Kidney (tissue), 13 donors: ENCODE measurements at regions not wholly inside any gene's neighbourhood (a gene's known extent, or its start where the extent isn't known, plus 50 kb on each side); places are given as distances from the start of the nearest gene placed in this dataset.

ENCODE experiments used
- DNase-seq, 5 donors: peaks; one replicate each; pipeline ENCODE4 v3.0.0-alpha.2; 2013 to 2020
- FAIRE-seq: peaks from 2 replicates; lab custom pipeline; 2012; peaks lifted over from hg19 to GRCh38; lab: Jason Lieb, UNC
- H3K27ac ChIP-seq, 2 donors: one replicate each; pipeline ENCODE4 v1.7.0; 2013; ENCODE audit warnings: low read depth in 2 of 2, low read length in 2 of 2, inconsistent platforms in 1 of 2
- H3K27me3 ChIP-seq: one replicate; pipeline ENCODE4 v1.7.1; 2013; ENCODE audit warnings: low read length, inconsistent platforms; ENCODE audit not compliant: control insufficient read depth, insufficient read depth
- H3K36me3 ChIP-seq, 3 donors: one replicate each; pipeline versions ENCODE4 v1.7.0 to v1.7.1; 2013; ENCODE audit warnings: low read length in 3 of 3, control low read depth in 1 of 3, inconsistent platforms in 1 of 3; ENCODE audit not compliant: insufficient read depth in 3 of 3, control insufficient read depth in 2 of 3
- H3K4me1 ChIP-seq, 3 donors: one replicate each; pipeline versions ENCODE4 v1.7.0 to v1.7.1; 2013; ENCODE audit warnings: low read length in 3 of 3, inconsistent platforms in 1 of 3, low read depth in 1 of 3; ENCODE audit not compliant: control insufficient read depth in 2 of 3, insufficient read depth in 2 of 3
- H3K4me3 ChIP-seq, 3 donors: one replicate each; pipeline versions ENCODE4 v1.7.0 to v1.8.1; 2013; ENCODE audit warnings: low read length in 3 of 3, control low read depth in 1 of 3, inconsistent platforms in 1 of 3
- H3K9ac ChIP-seq, 3 donors: one replicate each; pipeline versions ENCODE4 v1.7.0 to v1.7.1; 2013; ENCODE audit warnings: low read length in 3 of 3, control low read depth in 1 of 3, inconsistent platforms in 1 of 3
- H3K9me3 ChIP-seq, 3 donors: one replicate each; pipeline versions ENCODE4 v1.7.0 to v1.7.1; 2013; ENCODE audit warnings: low read length in 3 of 3, control low read depth in 1 of 3, inconsistent platforms in 1 of 3; ENCODE audit not compliant: control insufficient read depth in 2 of 3, insufficient read depth in 1 of 3
- intact Hi-C: fragments of 100-400 bp; cut with DNase I; formaldehyde crosslinking; loops from one replicate; pipeline ENCODE4 v1.11.1; 2022
- TF ChIP-seq, protein P1 (sequence below): IDR thresholded peaks from 3 replicates; pipeline ENCODE4 v1.5.1; 2012; ENCODE audit warnings: mild to moderate bottlenecking, moderate library complexity, borderline replicate concordance; ENCODE audit not compliant: insufficient read depth; ENCODE audit errors: extremely low read depth
- donor health status: control.
- donor health status: control.
- donor health status: control.
- donor health status: control.
- donor health status: control.
- donor health status: DM: yes; HTN: yes; CAD: no.
- donor health status: Normal renal cell carcinoma (clear cell type).

DNA sequence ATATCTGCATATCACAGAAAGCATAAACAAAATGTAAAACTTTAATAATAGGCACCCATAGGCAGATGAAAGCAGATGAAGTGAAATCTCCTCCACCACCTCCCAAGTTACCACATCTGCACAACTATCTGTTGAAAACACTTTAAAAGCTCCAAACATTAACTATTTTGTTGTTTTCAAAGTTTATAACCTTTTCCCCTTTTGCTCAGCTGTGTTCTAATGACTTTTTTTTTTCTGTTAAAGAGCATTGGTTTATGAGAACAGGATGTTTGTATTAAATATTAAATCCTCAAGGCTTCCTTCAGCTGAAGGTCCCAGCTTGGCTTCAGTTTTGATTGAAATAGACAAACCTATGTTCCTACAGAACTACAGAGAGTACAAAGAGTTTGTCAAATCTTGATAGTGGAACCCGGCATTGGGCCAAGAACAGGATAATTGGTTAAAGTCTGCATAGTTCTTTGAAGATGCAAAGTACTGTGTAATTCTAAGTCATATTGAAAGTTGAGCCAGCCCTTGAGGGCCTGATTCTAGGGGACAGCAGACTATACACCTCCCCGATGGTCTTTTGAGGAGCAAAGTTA is 255.1 kb upstream of the JAG1 start:
- Histone ChIP-seq H3K4me3 (no peak overlapping the region), H3K27me3 (no peaks in the 10 kb centered on the region), H3K9me3 (no peaks in the 10 kb centered on the region), H3K36me3 (no peaks in the 10 kb centered on the region), H3K27ac (no peak overlapping the region), H3K4me1 (peaks cover 0 to 3% (median 0%) of the 10 kb centered on the region in 3 donors), H3K9ac (no peak overlapping the region)
- DNase-seq: peak in 1 of 5 donors; percentile 10
- TF ChIP-seq, protein P1, sequence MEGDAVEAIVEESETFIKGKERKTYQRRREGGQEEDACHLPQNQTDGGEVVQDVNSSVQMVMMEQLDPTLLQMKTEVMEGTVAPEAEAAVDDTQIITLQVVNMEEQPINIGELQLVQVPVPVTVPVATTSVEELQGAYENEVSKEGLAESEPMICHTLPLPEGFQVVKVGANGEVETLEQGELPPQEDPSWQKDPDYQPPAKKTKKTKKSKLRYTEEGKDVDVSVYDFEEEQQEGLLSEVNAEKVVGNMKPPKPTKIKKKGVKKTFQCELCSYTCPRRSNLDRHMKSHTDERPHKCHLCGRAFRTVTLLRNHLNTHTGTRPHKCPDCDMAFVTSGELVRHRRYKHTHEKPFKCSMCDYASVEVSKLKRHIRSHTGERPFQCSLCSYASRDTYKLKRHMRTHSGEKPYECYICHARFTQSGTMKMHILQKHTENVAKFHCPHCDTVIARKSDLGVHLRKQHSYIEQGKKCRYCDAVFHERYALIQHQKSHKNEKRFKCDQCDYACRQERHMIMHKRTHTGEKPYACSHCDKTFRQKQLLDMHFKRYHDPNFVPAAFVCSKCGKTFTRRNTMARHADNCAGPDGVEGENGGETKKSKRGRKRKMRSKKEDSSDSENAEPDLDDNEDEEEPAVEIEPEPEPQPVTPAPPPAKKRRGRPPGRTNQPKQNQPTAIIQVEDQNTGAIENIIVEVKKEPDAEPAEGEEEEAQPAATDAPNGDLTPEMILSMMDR: no peak
- FAIRE-seq: no peak
- intact Hi-C loops: no loop called here

GRCh38 chr20:10935658-10936402 is 262.0 kb upstream of the JAG1 start:
- TF ChIP-seq, protein P1: no peak
- FAIRE-seq (no peak), DNase-seq (no peak)
- Histone ChIP-seq H3K4me1 (no peaks in the 10 kb centered on the region), H3K4me3 (no peak overlapping the region), H3K9ac (no peak overlapping the region), H3K36me3 (no peaks in the 10 kb centered on the region), H3K27me3 (no peaks in the 10 kb centered on the region), H3K9me3 (no peaks in the 10 kb centered on the region), H3K27ac (no peak overlapping the region)
- intact Hi-C loops: no loop called here

- Histone ChIP-seq H3K27me3 (no peaks in the 10 kb centered on the region), H3K4me3 (no peak overlapping the region), H3K36me3 (no peaks in the 10 kb centered on the region), H3K4me1 (no peaks in the 10 kb centered on the region), H3K9me3 (no peaks in the 10 kb centered on the region), H3K27ac (no peak overlapping the region), H3K9ac (no peak overlapping the region)
- no peak for DNase-seq
- no peak for FAIRE-seq
- intact Hi-C loops: no loop called here
- TF ChIP-seq, protein P1: no peak
Measured at GRCh38 chr20:10936786-10937185, 263.0 kb upstream of the JAG1 start.
